Lung (tissue), 11 donors: ENCODE measurements at regions not wholly inside any gene's neighbourhood (a gene's known extent, or its start where the extent isn't known, plus 50 kb on each side); places are given as distances from the start of the nearest gene placed in this dataset.
A peak's percentile ranks its signal among the peaks of the same experiment; 100 is the strongest.

Experiments
- ATAC-seq: fragments of 200-7000 bp; cut with Tn5 transposase; one replicate; pipeline ENCODE4 v1.9.1; 2020; ENCODE audit warnings: moderate number of reproducible peaks; ENCODE audit not compliant: insufficient read depth, low FRiP score
- DNase-seq, 3 donors: peaks; one replicate each; pipeline ENCODE4 v3.0.0-alpha.2; 2013 to 2017
- H3K27ac ChIP-seq, 2 donors: one replicate each; pipeline ENCODE4 v1.5.1; 2013; ENCODE audit warnings: mild to moderate bottlenecking in 2 of 2, moderate library complexity in 2 of 2, control low read depth in 1 of 2, inconsistent platforms in 1 of 2, low read depth in 1 of 2, low read length in 1 of 2
- H3K27me3 ChIP-seq, 3 donors: one replicate each; pipeline ENCODE4 v1.5.1; 2013; ENCODE audit warnings: low read length in 2 of 3; ENCODE audit not compliant: control insufficient read depth in 3 of 3, insufficient read depth in 3 of 3
- H3K36me3 ChIP-seq, 4 donors: one replicate each; pipeline ENCODE4 v1.5.1; 2013; ENCODE audit warnings: low read length in 4 of 4, mild to moderate bottlenecking in 1 of 4, moderate library complexity in 1 of 4; ENCODE audit not compliant: control insufficient read depth in 4 of 4, insufficient read depth in 4 of 4
- H3K4me1 ChIP-seq, 5 donors: one replicate each; pipeline ENCODE4 v1.5.1; 2013; ENCODE audit warnings: low read length in 5 of 5, mild to moderate bottlenecking in 2 of 5, moderate library complexity in 1 of 5; ENCODE audit not compliant: control insufficient read depth in 5 of 5, insufficient read depth in 5 of 5
- H3K4me3 ChIP-seq: one replicate; pipeline ENCODE4 v1.5.1; 2013; ENCODE audit warnings: mild to moderate bottlenecking, control low read depth, moderate library complexity
- H3K9ac ChIP-seq, 2 donors: one replicate each; pipeline ENCODE4 v1.5.1; 2013; ENCODE audit warnings: low read length in 2 of 2, control low read depth in 1 of 2; ENCODE audit not compliant: insufficient read depth in 1 of 2
- H3K9me3 ChIP-seq, 4 donors: one replicate each; pipeline ENCODE4 v1.5.1; 2013; ENCODE audit warnings: low read length in 3 of 4, mild to moderate bottlenecking in 1 of 4, moderate library complexity in 1 of 4; ENCODE audit not compliant: control insufficient read depth in 4 of 4, insufficient read depth in 3 of 4
- CTCF ChIP-seq: IDR thresholded peaks from 2 replicates; pipeline ENCODE4 v1.5.1; 2012; ENCODE audit warnings: mild to moderate bottlenecking; ENCODE audit errors: control extremely low read depth, extremely low read depth
- WGBS, 2 donors: extraction: QIAGEN DNeasy Blood & Tissue Kit; methylation state at CpG; one replicate each; pipeline ENCODE4 v1.1.7; 2013; 5-methylcytosine and 5-hydroxymethylcytosine counted together
- donor health status: control.
- donor health status: control.
- donor health status: Bipolar disorder and iron deficiency.
- donor health status: healthy.
- donor health status: DM: yes; HTN: yes; CAD: no.

GRCh38 chr2:149972066-149972465 is 384.5 kb upstream of the MMADHC start:
- Histone ChIP-seq H3K4me1 (peaks cover 0 to 15% (median 0%) of the 10 kb centered on the region in 5 donors), H3K9me3 (no peaks in the 10 kb centered on the region), H3K9ac (no peak overlapping the region), H3K36me3 (no peaks in the 10 kb centered on the region), H3K27me3 (no peaks in the 10 kb centered on the region), H3K4me3 (no peak overlapping the region), H3K27ac (no peak overlapping the region)
- DNase-seq (peak; percentile 94 to 100 (median 99)), ATAC-seq (no peak)
- WGBS, 2 donors = 77 to 86% methylated on average over 3 of the region's 3 CpGs
- no peak for TF ChIP-seq CTCF

- Histone ChIP-seq H3K9ac (no peak overlapping the region), H3K4me1 (peaks cover 0 to 10% (median 0%) of the 10 kb centered on the region in 5 donors), H3K9me3 (peaks cover 0 to 2% (median 0%) of the 10 kb centered on the region in 4 donors), H3K27ac (no peak overlapping the region), H3K36me3 (no peaks in the 10 kb centered on the region), H3K27me3 (no peaks in the 10 kb centered on the region), H3K4me3 (no peak overlapping the region)
- no peak for TF ChIP-seq CTCF
- DNase-seq (peak in 2 of 3 donors; percentile 29 to 53), ATAC-seq (no peak)
- WGBS, 2 donors = 72 to 74% methylated on average over 6 of the region's 6 CpGs
These were observed 367.5 kb upstream of the MMADHC start for GRCh38 chr2:149954981-149955600.

- WGBS, 2 donors = 89 to 93% methylated on average over 3 of the region's 3 CpGs
- no peak for TF ChIP-seq CTCF
These were observed 366.1 kb upstream of the MMADHC start for GRCh38 chr2:149953627-149954026.

GRCh38 chr2:149931486-149931885 is 343.9 kb upstream of the MMADHC start:
- Histone ChIP-seq H3K9me3 (no peaks in the 10 kb centered on the region), H3K4me3 (no peak overlapping the region), H3K27me3 (no peaks in the 10 kb centered on the region), H3K4me1 (peaks cover 0 to 5% (median 0%) of the 10 kb centered on the region in 5 donors), H3K27ac (no peak overlapping the region), H3K36me3 (no peaks in the 10 kb centered on the region), H3K9ac (no peak overlapping the region)
- DNase-seq (no peak), ATAC-seq (no peak)
- TF ChIP-seq CTCF = no peak
- WGBS, 2 donors = 68 to 90% methylated on average over 1 of the region's 1 CpG

More at GRCh38 chr2:149953627-149954026, 366.1 kb upstream of the MMADHC start:
- Histone ChIP-seq H3K36me3 (no peaks in the 10 kb centered on the region), H3K27ac (no peak overlapping the region), H3K4me3 (no peak overlapping the region), H3K4me1 (peaks cover 0 to 10% (median 0%) of the 10 kb centered on the region in 5 donors), H3K9ac (no peak overlapping the region), H3K9me3 (peaks cover 0 to 2% (median 0%) of the 10 kb centered on the region in 4 donors), H3K27me3 (no peaks in the 10 kb centered on the region)
- ATAC-seq (no peak), DNase-seq (no peak)
